Vagina (tissue), 2 donors: ENCODE measurements at regions not wholly inside any gene's neighbourhood (a gene's known extent, or its start where the extent isn't known, plus 50 kb on each side); places are given as distances from the start of the nearest gene placed in this dataset.
A peak's percentile ranks its signal among the peaks of the same experiment; 100 is the strongest.

Experiments
- DNase-seq, 2 donors: peaks; one replicate each; pipeline ENCODE4 v3.0.0-alpha.2; 2017; ENCODE audit errors: extremely low spot score in 2 of 2
- H3K27ac ChIP-seq: fragments of 200-600 bp; sonication (generic); one replicate; pipeline ENCODE4 v1.5.1; 2019
- H3K27me3 ChIP-seq: fragments of 200-600 bp; sonication (generic); one replicate; pipeline ENCODE4 v1.5.1; 2019
- H3K36me3 ChIP-seq, 2 donors: fragments of 200-600 bp; sonication (generic); one replicate each; pipeline ENCODE4 v1.5.1; 2017 to 2019
- H3K4me1 ChIP-seq: fragments of 200-600 bp; sonication (generic); one replicate; pipeline ENCODE4 v1.5.1; 2019
- H3K4me3 ChIP-seq, 2 donors: fragments of 200-600 bp; sonication (generic); 1 replicate in 1 of 2; 2 replicates in 1 of 2; pipeline ENCODE4 v1.5.1; 2016 to 2019
- H3K9me3 ChIP-seq: fragments of 200-600 bp; sonication (generic); one replicate; pipeline ENCODE4 v1.5.1; 2019
- POLR2A ChIP-seq, 2 donors: fragments of 450-650 bp; IDR thresholded peaks; one replicate each; pipeline ENCODE4 v1.6.1; 2017; ENCODE audit warnings: antibody characterized with exemption in 2 of 2, mild to moderate bottlenecking in 2 of 2, moderate library complexity in 2 of 2
- POLR2AphosphoS5 ChIP-seq, 2 donors: sonication (generic); formaldehyde crosslinking; IDR thresholded peaks; one replicate each; pipeline ENCODE4 v1.9.0; 2017; ENCODE audit warnings: antibody characterized with exemption in 2 of 2, mild to moderate bottlenecking in 2 of 2, low read depth in 1 of 2; ENCODE audit not compliant: insufficient read depth in 1 of 2
- intact Hi-C: fragments of 100-400 bp; cut with DNase I; formaldehyde crosslinking; loops from one replicate; pipeline ENCODE4 v1.15.1; 2023
- TF ChIP-seq, protein P1 (sequence below), 3 experiments: fragments of 450-650 bp in 2 of 3; fragments of 200-600 bp in 1 of 3; sonication (generic) in 1 of 3; IDR thresholded peaks; one replicate each; pipeline ENCODE4 v1.5.1; 2017 to 2019; ENCODE audit warnings: antibody characterized with exemption in 3 of 3, mild to moderate bottlenecking in 2 of 3, moderate library complexity in 2 of 3

DNA sequence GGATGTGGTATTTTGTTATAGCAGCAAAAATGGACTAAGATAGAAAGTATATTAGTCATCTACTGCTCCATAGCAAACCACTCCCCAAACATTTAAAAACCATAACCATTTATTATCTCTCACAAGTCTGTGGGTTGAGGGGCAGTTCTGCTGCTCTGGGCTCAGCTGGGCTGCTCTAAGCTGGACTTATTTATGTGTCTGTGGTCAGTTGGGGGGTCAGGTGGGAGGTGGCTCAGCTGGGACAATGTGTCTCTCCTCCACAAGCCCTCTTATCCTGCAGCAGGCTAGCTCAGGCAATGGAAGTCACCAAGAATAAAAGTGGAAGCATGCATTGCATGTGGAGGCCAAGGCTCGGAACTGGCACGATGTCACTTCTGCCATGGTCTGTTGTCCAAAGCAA is 226.1 kb upstream of the N4BP1 start:
- intact Hi-C loops, result no loop called here
- Histone ChIP-seq H3K36me3 (no peaks in the 10 kb centered on the region), H3K27me3 (no peaks in the 10 kb centered on the region), H3K4me1 (no peaks in the 10 kb centered on the region), H3K4me3 (no peak overlapping the region), H3K27ac (no peak overlapping the region), H3K9me3 (no peaks in the 10 kb centered on the region)
- DNase-seq, result no peak
- TF ChIP-seq POLR2AphosphoS5 (IDR thresholded peaks at IDR 0.05; ENCODE audit: insufficient read depth in 1 of 2, low read depth in 1 of 2) (no peak), POLR2A (IDR thresholded peaks at IDR 0.05) (no peak)
- TF ChIP-seq, protein P1, sequence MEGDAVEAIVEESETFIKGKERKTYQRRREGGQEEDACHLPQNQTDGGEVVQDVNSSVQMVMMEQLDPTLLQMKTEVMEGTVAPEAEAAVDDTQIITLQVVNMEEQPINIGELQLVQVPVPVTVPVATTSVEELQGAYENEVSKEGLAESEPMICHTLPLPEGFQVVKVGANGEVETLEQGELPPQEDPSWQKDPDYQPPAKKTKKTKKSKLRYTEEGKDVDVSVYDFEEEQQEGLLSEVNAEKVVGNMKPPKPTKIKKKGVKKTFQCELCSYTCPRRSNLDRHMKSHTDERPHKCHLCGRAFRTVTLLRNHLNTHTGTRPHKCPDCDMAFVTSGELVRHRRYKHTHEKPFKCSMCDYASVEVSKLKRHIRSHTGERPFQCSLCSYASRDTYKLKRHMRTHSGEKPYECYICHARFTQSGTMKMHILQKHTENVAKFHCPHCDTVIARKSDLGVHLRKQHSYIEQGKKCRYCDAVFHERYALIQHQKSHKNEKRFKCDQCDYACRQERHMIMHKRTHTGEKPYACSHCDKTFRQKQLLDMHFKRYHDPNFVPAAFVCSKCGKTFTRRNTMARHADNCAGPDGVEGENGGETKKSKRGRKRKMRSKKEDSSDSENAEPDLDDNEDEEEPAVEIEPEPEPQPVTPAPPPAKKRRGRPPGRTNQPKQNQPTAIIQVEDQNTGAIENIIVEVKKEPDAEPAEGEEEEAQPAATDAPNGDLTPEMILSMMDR (IDR thresholded peaks at IDR 0.05), result no peak

DNA sequence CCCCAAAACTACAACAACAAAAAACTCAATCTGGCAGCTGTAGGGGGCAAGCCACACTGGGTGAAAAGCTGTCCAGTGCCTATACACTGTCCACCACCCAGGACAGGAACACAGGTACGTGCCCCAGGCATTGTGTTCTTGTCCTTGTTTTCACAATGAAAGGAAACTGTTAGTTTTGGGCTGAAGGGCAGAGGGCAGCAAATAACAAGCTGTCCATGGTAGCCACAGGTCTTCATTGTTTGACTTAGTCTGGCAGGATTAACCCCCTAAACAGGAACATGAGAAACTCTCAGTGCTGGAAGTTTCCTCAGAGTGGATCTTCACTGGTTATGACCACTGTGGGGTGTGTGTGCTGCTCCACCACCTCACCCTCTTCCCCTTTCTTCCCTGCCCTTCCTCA is 224.6 kb upstream of the N4BP1 start:
- TF ChIP-seq, protein P1 (IDR thresholded peaks at IDR 0.05), result no peak
- no peak for TF ChIP-seq POLR2AphosphoS5 (IDR thresholded peaks at IDR 0.05; ENCODE audit: insufficient read depth in 1 of 2, low read depth in 1 of 2)
- no peak for TF ChIP-seq POLR2A (IDR thresholded peaks at IDR 0.05)
- Histone ChIP-seq H3K27me3 (no peaks in the 10 kb centered on the region), H3K9me3 (no peaks in the 10 kb centered on the region), H3K4me1 (no peaks in the 10 kb centered on the region), H3K4me3 (no peak overlapping the region), H3K36me3 (no peaks in the 10 kb centered on the region), H3K27ac (no peak overlapping the region)
- DNase-seq, result no peak
- intact Hi-C loops, result no loop called here

DNA sequence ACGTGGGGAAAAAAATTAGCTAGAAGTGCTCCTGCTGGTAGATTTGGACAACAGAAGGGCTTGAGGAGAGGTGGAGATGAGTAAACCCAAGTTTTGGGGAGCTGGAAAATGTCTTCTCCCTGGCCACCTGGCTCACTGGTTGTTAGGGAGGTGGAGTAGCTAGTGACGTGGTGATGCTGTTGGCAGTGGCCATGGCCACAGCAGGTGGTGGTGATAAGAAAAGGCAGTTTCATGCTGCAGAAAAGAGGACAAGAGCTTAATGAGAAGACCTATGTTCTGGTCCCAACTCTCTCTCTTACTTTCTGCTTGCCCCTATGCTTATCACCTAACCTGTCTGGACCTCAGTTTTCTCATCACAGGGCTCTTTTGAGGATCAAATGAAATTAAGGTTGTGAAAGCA is 223.5 kb upstream of the N4BP1 start:
- Histone ChIP-seq H3K4me3 (no peak overlapping the region), H3K4me1 (no peaks in the 10 kb centered on the region), H3K36me3 (no peaks in the 10 kb centered on the region), H3K27me3 (no peaks in the 10 kb centered on the region), H3K9me3 (no peaks in the 10 kb centered on the region), H3K27ac (no peak overlapping the region)
- no peak for DNase-seq
- intact Hi-C loops, result no loop called here
- no peak for TF ChIP-seq POLR2AphosphoS5 (IDR thresholded peaks at IDR 0.05; ENCODE audit: insufficient read depth in 1 of 2, low read depth in 1 of 2)
- TF ChIP-seq, protein P1 (IDR thresholded peaks at IDR 0.05), result no peak
- TF ChIP-seq POLR2A (IDR thresholded peaks at IDR 0.05), result no peak

DNA sequence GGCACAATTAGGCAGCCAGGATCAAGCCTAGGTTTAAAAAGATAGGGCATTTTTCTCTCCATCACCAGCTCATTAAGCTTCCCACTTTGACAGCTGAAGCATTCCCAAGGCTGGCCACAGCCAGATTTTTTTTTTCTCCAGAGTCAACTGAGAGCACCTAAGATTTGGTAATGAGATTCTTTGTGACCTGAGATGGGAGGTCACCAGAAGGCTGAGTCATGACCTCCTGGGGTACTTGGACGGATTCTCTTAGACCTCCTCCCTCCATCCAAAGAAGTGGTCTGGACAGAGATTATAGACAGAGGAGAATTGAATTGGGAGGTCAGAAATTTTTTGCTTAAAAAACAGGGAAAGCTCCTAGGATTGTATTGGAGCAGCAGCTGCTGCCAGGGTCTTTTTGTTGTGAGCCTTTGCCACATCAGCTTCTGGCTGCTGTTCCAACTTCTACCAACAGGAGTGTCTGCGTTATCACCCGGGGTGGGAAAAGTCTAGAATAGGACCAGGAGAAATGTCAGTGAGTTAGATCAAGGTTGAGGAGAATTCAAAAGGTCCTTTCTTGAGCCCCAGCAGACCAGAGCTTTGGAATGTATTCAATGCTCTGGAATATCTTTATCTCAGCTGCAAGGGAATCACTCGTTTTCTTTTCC is 221.2 kb upstream of the N4BP1 start:
- Histone ChIP-seq H3K9me3 (no peaks in the 10 kb centered on the region), H3K4me1 (no peaks in the 10 kb centered on the region), H3K36me3 (no peaks in the 10 kb centered on the region), H3K4me3 (no peak overlapping the region), H3K27ac (no peak overlapping the region), H3K27me3 (no peaks in the 10 kb centered on the region)
- TF ChIP-seq, protein P1 (IDR thresholded peaks at IDR 0.05), result no peak
- TF ChIP-seq POLR2A (IDR thresholded peaks at IDR 0.05) (no peak), POLR2AphosphoS5 (IDR thresholded peaks at IDR 0.05; ENCODE audit: insufficient read depth in 1 of 2, low read depth in 1 of 2) (no peak)
- DNase-seq, result peak; percentile 49 to 58
- intact Hi-C loops, result no loop called here
